ENCODE measurements at regions not wholly inside any gene's neighbourhood (a gene's known extent, or its start where the extent isn't known, plus 50 kb on each side); places are given as distances from the start of the nearest gene placed in this dataset.

DNA sequence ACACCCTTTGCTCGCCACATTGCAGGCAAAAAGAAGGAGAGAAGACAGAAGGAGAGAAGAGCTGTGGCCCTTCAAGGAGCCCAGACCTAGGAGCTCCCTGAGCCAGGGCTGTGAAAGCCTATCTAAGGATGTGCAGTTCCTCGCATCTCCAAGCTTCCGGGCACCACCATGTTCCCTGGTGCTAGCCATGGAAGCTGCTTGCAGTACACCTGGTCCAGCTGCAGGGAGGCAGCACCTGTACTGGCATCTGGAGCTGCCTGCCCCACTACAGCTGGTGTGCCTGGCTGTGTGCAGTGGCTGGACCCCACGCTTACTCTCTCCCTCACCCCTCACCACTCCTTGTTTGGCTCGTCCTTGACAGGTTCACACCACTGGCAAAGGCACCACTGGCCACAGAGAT lies 1111.8 kb upstream of the POT1 start:
- no peaks in the 10 kb centered on the region for H3K4me1 ChIP-seq
- ATAC-seq (no peak), DNase-seq (no peak)
- no peak overlapping the region for H3K27ac ChIP-seq
- no peaks in the 10 kb centered on the region for H3K36me3 ChIP-seq (ENCODE audit: insufficient read depth in 1 of 2, low read depth in 1 of 2)
- intact Hi-C loops (cut with DNase I), result no loop called here
- H3K4me3 ChIP-seq, result no peak overlapping the region
- H3K27me3 ChIP-seq (ENCODE audit: insufficient read depth in 3 of 3, low read length in 2 of 3), result no peaks in the 10 kb centered on the region
- TF ChIP-seq, protein P1, sequence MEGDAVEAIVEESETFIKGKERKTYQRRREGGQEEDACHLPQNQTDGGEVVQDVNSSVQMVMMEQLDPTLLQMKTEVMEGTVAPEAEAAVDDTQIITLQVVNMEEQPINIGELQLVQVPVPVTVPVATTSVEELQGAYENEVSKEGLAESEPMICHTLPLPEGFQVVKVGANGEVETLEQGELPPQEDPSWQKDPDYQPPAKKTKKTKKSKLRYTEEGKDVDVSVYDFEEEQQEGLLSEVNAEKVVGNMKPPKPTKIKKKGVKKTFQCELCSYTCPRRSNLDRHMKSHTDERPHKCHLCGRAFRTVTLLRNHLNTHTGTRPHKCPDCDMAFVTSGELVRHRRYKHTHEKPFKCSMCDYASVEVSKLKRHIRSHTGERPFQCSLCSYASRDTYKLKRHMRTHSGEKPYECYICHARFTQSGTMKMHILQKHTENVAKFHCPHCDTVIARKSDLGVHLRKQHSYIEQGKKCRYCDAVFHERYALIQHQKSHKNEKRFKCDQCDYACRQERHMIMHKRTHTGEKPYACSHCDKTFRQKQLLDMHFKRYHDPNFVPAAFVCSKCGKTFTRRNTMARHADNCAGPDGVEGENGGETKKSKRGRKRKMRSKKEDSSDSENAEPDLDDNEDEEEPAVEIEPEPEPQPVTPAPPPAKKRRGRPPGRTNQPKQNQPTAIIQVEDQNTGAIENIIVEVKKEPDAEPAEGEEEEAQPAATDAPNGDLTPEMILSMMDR (IDR thresholded peaks at IDR 0.05), result no peak
- 82 to 89% (median 88%) methylated on average over 5 of the region's 5 CpGs for WGBS, 3 donors
- H3K9me3 ChIP-seq, result no peaks in the 10 kb centered on the region

DNA sequence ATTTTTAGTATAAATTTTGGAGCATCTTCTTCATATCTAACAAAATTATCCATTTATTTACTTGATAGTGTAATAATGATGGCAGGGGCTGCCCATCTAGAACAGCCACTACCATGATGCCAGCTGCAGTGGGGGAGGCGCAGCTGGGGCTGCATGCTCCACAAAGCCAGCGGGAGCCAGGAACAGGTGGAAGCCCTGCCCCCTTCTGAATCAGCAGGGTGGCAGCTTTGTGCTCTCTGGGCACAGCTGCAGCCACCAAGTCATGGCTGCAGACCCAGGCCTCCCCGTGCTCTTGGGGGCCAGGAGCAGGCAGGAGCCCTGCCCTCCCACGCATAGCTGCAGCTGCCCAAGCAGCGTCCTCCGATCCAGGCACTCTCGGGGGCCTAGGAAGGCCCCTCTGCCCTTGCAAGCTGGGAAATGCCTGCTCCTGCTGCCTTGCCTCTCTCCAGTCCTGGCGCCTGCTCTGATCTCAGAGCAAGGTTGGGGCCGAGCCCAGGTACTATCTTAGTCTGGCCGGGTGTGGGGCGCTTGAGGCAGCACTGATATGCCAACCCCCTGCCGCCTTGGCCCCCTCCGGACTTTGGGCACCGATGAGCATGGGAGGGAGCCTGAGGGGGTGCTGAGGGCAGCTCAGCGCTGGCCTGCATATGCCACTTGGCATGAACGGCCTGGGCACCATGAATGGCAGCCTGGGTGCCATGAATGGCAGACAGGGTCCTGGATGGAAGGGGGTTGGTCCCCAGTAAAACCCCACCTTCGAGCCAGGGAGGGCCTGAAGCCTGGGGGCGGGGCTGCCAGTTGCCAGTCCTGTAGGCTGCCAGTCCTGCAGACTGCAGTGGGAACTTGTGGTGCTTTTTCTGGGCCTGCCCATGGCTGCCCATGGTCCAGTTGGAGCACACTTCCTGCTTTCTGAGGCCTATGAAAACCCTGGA lies 1110.8 kb upstream of the POT1 start:
- no peak for ATAC-seq
- DNase-seq, result no peak
- 60 to 66% (median 62%) methylated on average over 16 to 18 of the region's 18 CpGs for WGBS, 3 donors
- Histone ChIP-seq H3K27me3 (ENCODE audit: insufficient read depth in 3 of 3, low read length in 2 of 3) (no peaks in the 10 kb centered on the region), H3K4me1 (no peaks in the 10 kb centered on the region), H3K27ac (no peak overlapping the region), H3K36me3 (ENCODE audit: insufficient read depth in 1 of 2, low read depth in 1 of 2) (no peaks in the 10 kb centered on the region), H3K4me3 (no peak overlapping the region), H3K9me3 (no peaks in the 10 kb centered on the region)
- TF ChIP-seq, protein P1 (IDR thresholded peaks at IDR 0.05), result no peak
- intact Hi-C loops (cut with DNase I), result no loop called here

DNA sequence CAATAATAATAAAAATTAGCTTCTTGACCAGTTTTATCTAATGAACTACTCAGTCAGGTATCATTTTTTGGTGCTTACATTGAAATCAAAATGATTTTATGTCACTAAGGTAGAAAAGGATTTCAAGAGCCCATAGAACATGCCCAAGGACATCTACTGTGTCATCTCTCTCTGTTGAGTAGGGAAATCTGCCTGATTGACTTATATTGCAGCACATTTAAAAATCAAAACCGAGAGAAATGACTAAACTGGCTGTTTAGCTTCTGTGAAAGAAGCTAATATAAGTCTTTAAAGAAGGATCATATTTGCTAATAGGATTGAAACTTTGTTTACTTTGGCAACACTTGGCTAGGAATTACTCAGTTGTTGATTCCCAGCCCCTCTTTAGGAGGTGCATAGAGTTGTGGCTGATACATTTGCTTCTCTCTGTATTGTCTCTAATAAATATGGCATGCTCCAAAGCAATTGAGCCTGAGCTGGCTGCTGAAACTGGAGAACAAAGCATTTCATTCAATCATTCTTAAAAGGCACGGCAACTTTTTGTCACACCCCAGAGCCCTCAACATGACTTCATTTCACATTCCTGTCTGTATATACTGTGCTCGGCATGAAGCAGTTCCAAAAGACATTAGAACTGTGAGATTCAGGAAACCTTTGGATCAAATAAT lies 1096.9 kb upstream of the POT1 start:
- Histone ChIP-seq H3K9me3 (no peaks in the 10 kb centered on the region), H3K36me3 (ENCODE audit: insufficient read depth in 1 of 2, low read depth in 1 of 2) (no peaks in the 10 kb centered on the region), H3K27ac (no peak overlapping the region), H3K4me1 (no peaks in the 10 kb centered on the region), H3K27me3 (ENCODE audit: insufficient read depth in 3 of 3, low read length in 2 of 3) (no peaks in the 10 kb centered on the region), H3K4me3 (no peak overlapping the region)
- no peak for ATAC-seq
- no peak for DNase-seq
- intact Hi-C loops (cut with DNase I), result no loop called here
- TF ChIP-seq, protein P1 (IDR thresholded peaks at IDR 0.05), result no peak
- WGBS, 3 donors, result 7 to 14% (median 12%) methylated on average over 3 of the region's 3 CpGs

DNA sequence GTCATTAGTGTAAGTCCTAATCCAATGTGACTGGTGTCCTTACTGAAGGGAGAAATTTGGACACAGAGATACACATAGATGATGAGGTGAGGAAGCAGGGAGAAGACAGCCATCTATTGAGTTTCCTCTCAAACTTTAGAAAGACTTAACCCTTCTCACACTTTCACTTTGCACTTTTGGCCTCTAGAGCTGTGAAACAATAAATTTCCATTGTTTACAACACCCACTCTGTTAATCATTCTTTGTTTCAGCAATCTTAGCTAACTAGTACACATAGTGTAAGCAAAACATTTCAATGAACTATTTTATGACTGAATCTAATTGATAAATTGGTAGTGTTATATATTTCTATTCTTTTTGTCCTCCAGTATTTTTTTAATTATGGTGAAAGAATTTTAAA lies 1092.8 kb upstream of the POT1 start:
- Histone ChIP-seq H3K9me3 (no peaks in the 10 kb centered on the region), H3K27me3 (ENCODE audit: insufficient read depth in 3 of 3, low read length in 2 of 3) (no peaks in the 10 kb centered on the region), H3K4me1 (no peaks in the 10 kb centered on the region), H3K36me3 (ENCODE audit: insufficient read depth in 1 of 2, low read depth in 1 of 2) (no peaks in the 10 kb centered on the region), H3K27ac (no peak overlapping the region), H3K4me3 (no peak overlapping the region)
- ATAC-seq (no peak), DNase-seq (no peak)
- TF ChIP-seq, protein P1 (IDR thresholded peaks at IDR 0.05), result no peak
- intact Hi-C loops (cut with DNase I), result no loop called here
